Stimulated activated CD4-positive, alpha-beta T cell treated with anti-CD3 and anti-CD28 coated beads, Interleukin-15, amount 100 ng/mL, for 1 hour (primary cell): ENCODE measurements at regions not wholly inside any gene's neighbourhood (a gene's known extent, or its start where the extent isn't known, plus 50 kb on each side); places are given as distances from the start of the nearest gene placed in this dataset.

Experiments
- DNase-seq, 2 donors: peaks; one replicate each; pipeline ENCODE4 v3.0.0-alpha.2; 2020; ENCODE audit warnings: low read depth in 1 of 2, low spot score in 1 of 2

DNA sequence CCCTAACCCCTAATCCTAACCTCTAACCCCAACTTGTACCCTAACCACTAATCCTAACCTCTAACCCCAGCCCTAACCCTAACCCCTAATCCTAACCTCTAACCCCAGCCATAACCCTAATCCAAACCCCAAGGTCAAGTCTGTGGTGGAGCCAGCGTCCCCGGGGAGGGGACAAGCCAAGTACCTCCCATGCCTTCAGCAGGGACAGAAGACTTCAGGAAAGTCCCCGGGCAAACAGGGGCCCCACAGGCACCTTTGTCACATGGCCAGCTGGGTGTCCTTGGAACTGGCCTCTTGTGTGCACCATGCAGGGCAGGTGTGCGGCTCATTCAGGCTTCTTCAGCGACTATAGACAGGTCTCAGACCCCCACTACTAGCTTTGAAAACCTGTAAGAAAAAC is 555.8 kb downstream of the BRD1 start:
- no peak for DNase-seq

DNA sequence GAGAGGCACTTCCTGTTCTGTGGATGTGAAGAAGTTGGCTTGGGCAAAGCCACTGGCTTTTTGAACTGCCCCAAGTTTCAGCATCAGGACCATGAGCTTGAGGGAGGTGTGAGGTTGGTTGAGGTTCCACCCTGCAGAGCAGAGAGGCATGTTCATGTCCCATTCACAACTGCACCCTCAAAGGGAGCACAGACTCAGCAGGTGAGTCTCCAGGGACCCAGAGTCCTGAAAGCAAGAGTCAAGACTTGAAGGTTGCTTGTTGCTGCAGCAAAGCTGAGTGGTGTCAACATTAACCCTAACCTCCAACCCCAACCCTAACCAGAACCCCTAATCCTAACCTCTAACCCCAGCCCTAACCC is 556.3 kb downstream of the BRD1 start:
- no peak for DNase-seq

DNA sequence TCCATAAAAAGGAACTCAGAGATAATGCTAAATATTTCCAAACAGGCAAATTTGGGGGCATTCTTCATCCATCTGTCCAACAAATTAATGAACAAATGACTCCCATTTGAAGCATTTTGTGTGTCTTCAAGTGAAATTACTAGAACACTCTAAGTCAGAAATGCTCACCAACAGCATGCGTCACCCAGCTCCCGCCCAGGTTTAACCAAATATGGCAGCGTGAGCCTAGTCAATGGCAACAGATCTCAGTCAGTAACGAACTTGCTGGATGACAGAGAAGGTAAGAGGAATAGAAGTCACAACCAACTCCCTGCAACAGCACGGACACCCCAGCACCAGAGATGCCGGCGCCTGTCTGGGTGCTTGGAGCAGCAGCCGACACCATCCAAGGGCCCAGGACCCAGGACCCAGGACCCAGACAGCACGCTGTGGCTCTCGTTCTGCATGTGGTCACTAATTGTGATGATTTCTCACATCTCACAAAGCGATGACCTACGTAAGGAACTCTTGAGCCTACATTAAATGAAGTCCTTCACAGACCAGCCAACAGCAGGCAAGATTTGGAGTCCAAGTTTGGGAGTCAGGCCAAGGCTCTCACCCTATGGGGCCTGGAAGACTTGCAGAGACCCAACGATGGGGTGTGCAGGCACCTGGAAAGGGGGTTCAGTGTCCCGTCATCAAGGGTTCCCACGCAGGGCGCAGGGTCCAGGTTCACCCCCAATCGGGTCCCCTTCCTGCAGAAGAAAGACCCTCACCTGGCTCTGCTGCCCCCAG is 556.9 kb downstream of the BRD1 start:
- DNase-seq: no peak

DNA sequence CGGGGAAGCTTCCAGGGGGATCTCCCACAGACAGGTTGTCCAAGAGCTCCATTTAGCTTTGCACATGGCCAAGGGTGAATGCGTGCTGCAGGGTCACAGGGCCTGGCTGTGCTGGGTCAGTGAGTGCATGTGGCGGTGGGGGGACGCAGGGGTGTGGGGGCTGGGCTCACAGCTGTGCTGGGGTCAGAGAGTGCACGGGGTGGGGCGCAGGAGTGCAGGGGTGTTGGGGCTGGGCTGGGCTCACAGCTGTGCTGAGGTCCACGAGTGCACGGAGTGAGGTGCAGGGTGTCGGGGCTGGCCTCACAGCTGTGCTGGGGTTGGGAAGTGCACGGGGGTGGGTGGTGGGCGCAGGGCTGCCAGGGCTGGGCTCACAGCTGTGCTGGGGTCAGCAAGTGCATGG is 557.7 kb downstream of the BRD1 start:
- DNase-seq: no peak

GRCh38 chr22:49269371-49269770 is 558.3 kb downstream of the BRD1 start:
- DNase-seq: no peak

DNA sequence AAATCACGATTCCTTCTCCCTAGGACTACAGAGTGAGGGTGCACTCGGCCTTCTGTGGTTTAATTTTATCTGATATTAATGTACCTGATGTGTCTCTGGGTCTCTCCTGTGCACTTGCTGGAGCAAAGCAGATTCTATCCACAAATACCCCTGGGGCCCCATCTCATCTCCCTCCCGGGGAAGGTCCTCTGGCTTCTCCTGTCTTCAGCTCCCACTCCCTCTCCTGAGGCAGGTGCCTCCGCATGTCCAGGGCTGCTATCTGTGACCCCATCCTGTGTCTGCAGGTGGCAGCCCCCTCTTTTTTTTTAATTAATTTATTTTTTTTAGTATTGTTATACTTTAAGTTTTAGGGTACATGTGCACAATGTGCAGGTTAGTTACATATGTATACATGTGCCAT is 558.7 kb downstream of the BRD1 start:
- DNase-seq: no peak

- DNase-seq: no peak
Observed at GRCh38 chr22:49267996-49268395, 559.7 kb downstream of the BRD1 start.

DNA sequence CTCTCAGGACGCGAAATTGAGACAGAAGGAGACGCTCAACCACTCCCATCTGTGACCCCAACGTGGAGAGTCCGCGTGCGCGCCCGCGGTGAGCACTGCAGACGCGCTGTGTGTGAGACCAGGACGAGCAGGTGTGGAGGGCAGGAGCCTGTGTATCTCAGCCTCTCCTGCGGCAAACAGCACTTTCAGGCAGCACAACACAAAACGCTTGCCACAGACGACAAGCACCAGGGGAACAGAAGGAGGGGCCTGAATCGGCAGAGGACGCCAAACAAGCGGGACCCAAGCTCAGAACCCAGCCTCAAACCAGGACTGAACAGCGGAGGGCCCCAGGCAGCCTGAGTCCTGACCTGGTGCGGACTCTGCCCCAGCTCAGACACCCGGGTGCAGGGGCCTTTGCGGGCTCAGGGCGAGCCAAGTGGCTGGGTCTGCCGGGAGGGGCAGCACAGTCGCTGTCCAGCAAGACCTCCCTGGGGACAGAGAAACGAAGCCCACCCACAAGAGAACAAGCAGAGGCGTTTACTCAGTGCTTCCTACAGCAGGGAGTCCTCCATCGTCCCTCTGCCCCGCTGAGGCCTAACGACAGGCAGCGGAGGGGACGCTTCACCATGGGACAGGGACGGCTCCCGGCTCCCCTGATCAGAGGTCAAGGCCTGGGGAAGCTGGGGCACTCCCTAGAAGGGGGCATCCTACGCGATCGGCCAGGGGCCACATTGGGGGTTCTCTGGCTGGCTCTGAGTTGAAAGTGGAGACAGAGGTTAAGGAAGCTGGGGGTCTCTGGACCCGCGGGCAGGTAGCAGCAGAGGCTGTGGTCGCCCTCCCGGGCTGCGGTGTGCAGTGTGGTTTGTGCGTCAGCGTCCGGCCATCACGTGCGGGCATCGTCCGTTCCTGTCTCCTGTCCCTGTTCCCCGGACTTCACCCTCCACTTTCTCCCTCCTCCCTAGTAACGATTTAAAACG is 560.8 kb downstream of the BRD1 start:
- DNase-seq: no peak

DNA sequence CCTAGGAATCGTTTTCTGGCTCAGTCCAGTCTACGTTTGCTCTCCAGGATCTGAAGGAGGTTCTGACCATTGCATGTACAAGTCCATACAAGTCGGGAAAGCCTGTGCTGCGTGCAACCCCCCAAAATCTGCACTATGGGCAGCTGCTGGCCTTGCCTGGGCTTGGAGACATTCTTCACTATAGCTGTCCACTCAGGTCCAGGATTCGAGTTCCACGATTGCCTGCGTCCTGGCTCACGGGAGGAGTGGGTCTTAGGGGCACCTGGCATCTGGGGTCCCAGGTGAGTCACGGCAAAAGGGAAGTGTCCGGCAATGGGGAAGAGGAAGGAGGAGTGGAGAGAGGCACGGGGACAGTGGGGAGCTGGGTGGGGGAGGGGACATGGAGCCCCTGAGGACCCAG is 563.0 kb downstream of the BRD1 start:
- no peak for DNase-seq

GRCh38 chr22:49263101-49263500 is 564.6 kb downstream of the BRD1 start:
- no peak for DNase-seq

GRCh38 chr22:49262167-49262566 is 565.5 kb downstream of the BRD1 start:
- DNase-seq: no peak

DNA sequence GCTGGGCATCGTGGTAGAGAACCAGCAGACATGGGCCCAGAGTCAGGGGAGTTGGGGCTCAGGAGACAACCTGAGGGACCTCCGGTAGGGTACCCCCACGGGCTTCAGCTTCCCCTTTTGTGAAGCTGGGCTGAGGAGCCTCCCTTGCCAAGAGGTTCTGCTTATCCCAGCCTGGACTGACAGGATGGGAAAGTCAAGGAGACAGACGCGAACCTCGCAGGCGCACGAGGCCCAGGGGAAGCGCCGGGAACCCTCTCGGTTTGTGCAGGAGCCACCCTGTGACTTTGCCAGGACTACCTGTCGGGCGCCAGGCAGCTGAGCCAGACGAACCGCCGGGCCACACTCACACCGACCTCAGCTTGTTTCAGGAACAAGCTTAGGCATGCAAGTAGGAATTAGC is 566.1 kb downstream of the BRD1 start:
- DNase-seq: no peak

GRCh38 chr22:49260681-49261580 is 566.7 kb downstream of the BRD1 start:
- DNase-seq: no peak

GRCh38 chr22:49259839-49260615 is 567.6 kb downstream of the BRD1 start:
- no peak for DNase-seq

GRCh38 chr22:49258107-49259010 is 569.3 kb downstream of the BRD1 start:
- DNase-seq: no peak

DNA sequence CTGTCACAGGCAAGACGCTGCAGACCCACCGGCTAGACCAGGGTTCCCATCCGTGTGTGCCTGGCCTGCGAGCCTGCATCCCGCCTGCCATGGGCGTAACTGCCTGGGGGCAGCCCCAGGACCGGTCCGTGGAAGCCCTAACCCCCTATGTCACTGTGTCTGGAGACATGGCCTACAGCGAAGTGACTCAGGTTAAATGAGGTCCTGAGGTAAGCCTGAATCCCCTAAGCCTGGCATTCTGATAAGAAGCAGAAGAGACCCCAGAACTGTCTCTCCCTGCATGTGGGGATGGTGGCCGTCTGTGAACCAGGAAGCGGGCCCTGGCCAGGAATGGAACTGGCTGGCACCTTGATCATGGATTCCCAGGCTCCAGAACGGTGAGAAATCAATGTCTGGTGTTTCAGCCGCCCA is 570.1 kb downstream of the BRD1 start:
- no peak for DNase-seq

GRCh38 chr22:49255741-49256318 is 571.8 kb downstream of the BRD1 start:
- DNase-seq: no peak

- no peak for DNase-seq
Observed at GRCh38 chr22:49255154-49255553, 572.5 kb downstream of the BRD1 start.

- DNase-seq: no peak
Observed at GRCh38 chr22:49253656-49254055, 574.0 kb downstream of the BRD1 start.
